ENCODE measurements at regions not wholly inside any gene's neighbourhood (a gene's known extent, or its start where the extent isn't known, plus 50 kb on each side); places are given as distances from the start of the nearest gene placed in this dataset.

GRCh38 chrX:38890326-38890725, 89.1 kb downstream of the MID1IP1 start:
- no peak for DNase-seq

DNA sequence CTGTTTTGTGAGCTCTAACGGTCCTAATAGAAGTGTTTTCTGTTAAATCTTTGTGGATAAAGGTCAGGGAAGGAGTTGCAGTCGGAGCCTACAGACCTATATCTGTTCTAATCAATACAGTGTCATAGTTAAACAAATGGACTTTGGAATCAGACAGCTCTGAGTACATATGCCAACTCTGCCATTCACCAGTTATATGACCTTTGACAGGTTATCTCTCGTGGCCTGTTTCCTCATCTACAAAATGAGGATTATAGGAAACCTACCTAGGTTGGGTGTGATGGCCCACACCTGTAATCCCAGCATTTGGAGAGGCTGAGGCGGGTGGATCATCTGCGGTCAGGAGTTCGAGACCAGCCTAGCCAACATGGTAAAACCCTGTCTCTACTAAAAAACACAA, 89.7 kb downstream of the MID1IP1 start:
- no peak for DNase-seq

DNA sequence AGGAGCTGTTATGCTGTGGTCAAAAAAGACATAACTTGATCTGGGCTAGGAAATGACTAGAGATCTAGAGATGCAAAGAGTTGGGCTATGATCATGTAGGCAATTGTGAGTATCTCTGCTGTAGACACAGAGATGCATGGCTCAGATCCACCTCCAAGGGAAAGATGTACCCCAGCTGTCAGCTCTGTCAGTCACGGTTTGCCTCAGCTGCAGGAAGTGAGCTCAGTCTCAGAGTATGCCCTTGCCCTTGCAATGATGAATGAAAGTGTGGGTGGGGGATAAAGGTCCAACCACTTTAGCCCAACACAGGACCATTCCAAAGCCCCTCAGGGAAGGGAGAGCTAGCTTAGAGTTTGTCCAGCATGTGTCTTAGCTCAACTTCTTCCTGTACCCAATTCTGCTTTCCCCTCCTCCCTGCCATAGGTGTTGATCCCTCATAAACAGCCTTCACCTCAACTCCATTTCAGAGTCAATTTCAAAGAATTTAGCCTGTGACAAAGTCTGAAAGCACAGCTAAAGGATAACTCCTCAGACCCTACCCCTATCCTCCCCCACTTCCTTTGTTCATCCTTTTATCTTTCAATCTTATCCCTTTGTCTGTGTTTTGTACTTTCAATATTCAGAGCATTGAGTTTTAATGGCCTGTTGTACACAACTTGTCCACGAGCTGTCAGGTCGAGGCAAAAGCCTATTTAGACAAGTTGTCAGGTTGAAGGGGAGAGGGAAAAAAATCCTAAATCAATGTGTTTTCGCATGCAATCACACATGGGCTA, 90.6 kb downstream of the MID1IP1 start:
- no peak for DNase-seq

- no peak for DNase-seq
Measured at GRCh38 chrX:38893441-38893840, 92.2 kb downstream of the MID1IP1 start.

- DNase-seq, result no peak
Measured at GRCh38 chrX:38895775-38896174, 94.5 kb downstream of the MID1IP1 start.

- DNase-seq, result no peak
Measured at GRCh38 chrX:38896724-38897298, 95.6 kb downstream of the MID1IP1 start.

- no peak for DNase-seq
Measured at GRCh38 chrX:38898261-38898660, 97.0 kb downstream of the MID1IP1 start.

- DNase-seq, result no peak
Measured at GRCh38 chrX:38899650-38900049, 98.4 kb downstream of the MID1IP1 start.

- DNase-seq, result no peak
Measured at GRCh38 chrX:38900719-38901118, 99.5 kb downstream of the MID1IP1 start.

- DNase-seq, result no peak
Measured at GRCh38 chrX:38902972-38903492, 101.8 kb downstream of the MID1IP1 start.

GRCh38 chrX:38916801-38917200, 115.5 kb downstream of the MID1IP1 start:
- no peak for DNase-seq

DNA sequence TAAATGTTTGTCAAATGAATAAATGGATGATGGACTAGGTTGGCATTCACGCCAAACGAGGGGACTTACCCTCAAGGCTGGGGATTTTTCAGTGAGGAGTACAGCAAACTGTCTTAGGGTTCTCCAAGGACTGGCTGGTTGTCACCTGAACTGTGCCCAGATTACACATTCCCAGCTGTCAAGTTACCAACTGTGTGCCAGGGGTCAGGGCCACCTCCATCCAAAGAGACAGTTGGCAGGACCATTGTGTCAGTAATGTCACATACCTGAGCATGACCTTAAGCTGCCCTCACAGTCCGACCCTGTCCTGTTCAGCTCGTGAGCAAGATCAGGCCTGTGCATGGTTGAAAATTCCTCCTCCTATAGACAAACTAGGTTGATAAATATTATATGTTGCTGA, 116.7 kb downstream of the MID1IP1 start:
- no peak for DNase-seq

GRCh38 chrX:38919202-38919601, 117.9 kb downstream of the MID1IP1 start:
- DNase-seq, result no peak

DNA sequence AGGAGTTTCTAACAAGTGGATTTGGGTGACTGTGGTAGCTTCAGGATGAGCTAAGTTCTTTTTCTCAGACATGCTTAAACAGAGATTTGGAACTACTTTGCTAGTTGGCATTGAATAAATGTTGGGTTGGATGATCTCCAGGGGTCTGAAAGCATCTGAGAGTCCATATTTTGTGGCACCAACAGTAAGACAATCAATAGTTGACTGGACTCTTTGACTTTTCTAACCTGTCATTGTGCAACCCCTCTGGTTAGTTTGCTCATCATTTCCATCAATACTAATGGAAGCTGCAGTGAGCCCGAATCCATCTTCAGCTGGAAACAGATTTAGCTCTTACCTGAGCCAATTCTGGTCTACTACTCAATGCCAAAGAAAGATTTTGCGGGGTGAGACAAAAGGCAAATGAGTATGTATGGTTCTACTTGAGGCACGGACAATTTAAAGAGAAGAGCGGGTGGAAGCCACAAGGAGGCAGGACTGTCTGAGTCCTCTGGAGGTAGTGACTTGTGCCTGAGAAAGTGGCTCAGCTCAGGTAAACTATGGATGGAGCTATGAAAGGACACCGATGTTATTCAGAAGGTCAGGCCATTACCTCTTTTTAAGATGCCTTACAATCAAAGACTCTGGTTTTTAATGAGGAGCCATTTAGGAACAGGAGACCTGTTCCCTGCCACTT, 118.7 kb downstream of the MID1IP1 start:
- DNase-seq, result no peak

DNA sequence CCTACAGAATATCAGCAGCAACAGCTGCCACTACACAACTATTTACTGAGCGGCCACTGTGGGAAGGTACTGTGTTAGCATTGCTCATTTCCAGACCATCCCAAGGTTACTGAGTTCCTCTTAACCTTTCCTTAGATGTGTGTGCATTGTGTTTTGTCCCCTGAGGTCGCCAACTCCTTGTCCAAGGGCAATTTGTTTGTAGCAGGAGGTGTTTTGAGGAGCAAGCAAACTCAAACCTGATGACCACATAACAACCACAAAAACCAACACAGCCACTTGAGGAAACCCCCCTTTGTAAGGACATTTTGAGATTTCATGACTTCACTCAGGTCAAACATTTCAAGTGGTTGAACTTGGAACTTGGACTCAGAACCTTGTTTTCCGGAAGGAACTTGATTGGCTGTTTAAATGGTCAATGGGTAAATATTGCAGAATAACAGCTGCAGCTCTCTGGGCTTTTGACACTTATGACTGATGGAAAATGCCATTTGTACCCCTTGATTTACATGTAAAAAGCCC, 122.3 kb downstream of the MID1IP1 start:
- no peak for DNase-seq

DNA sequence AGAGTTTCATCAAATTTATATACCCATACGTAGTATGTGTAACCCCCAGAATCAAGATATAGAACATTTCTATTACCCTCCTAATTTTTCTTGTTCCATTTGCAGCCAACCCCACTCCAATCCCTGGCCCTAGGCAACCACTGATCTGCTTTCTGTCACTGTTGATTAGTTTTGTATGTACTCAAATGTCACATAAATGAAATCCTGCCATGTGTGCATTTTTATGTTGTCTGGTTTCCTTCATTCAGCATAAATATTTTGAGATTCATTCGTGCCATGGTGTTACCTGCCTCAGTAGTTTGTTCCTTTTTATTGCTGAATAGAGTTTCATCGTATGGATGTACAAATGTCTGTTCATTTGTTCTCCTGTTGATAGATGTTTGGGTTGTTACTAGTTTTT, 126.3 kb downstream of the MID1IP1 start:
- no peak for DNase-seq

- no peak for DNase-seq
Measured at GRCh38 chrX:38929966-38930421, 128.7 kb downstream of the MID1IP1 start.

- no peak for DNase-seq
Measured at GRCh38 chrX:38930474-38930873, 129.2 kb downstream of the MID1IP1 start.

GRCh38 chrX:38935561-38935960, 134.3 kb downstream of the MID1IP1 start:
- DNase-seq, result no peak

GRCh38 chrX:38937400-38937799, 136.1 kb downstream of the MID1IP1 start:
- DNase-seq, result no peak

GRCh38 chrX:38937926-38938325, 136.7 kb downstream of the MID1IP1 start:
- DNase-seq, result no peak

- no peak for DNase-seq
Measured at GRCh38 chrX:38939067-38939466, 137.8 kb downstream of the MID1IP1 start.

DNA sequence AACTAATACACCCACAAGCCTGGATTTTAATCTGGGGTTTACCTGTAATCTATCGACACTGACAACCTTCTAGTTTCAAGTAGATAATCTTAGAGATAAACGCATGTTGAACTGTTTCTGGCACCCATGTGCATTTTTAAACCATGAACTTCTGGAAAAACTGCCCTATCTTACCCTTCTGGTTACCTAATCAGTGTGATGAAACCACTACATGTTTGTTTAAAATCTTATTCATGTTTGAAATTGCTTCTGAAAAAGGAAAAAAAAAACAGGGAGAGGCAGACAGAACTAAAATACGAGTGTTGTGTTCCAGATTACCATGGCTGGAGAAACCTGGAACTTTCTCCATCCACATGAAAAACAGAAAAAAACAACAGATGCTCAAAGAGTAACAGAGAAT, 139.3 kb downstream of the MID1IP1 start:
- no peak for DNase-seq

GRCh38 chrX:38941675-38942074, 140.4 kb downstream of the MID1IP1 start:
- DNase-seq, result no peak
